GM18520 (cell line): ENCODE measurements at regions not wholly inside any gene's neighbourhood (a gene's known extent, or its start where the extent isn't known, plus 50 kb on each side); places are given as distances from the start of the nearest gene placed in this dataset.

Source experiments
- ATAC-seq: cut with Tn5 transposase; IDR thresholded peaks from one replicate; pipeline ENCODE4 v1.9.1; 2021; ENCODE audit not compliant: unreplicated experiment

GRCh38 chr6:79776076-79776475 lies 144.9 kb downstream of the SH3BGRL2 start:
- no peak for ATAC-seq

GRCh38 chr6:79775222-79775621 lies 144.1 kb downstream of the SH3BGRL2 start:
- ATAC-seq = no peak

GRCh38 chr6:79764747-79765146 lies 133.6 kb downstream of the SH3BGRL2 start:
- ATAC-seq = no peak

GRCh38 chr6:79763301-79763700 lies 132.2 kb downstream of the SH3BGRL2 start:
- no peak for ATAC-seq

GRCh38 chr6:79762370-79762769 lies 131.2 kb downstream of the SH3BGRL2 start:
- no peak for ATAC-seq

GRCh38 chr6:79756496-79756895 lies 125.4 kb downstream of the SH3BGRL2 start:
- ATAC-seq = no peak

- no peak for ATAC-seq
These were observed 124.8 kb downstream of the SH3BGRL2 start for GRCh38 chr6:79755967-79756366.
